ENCODE measurements at regions not wholly inside any gene's neighbourhood (a gene's known extent, or its start where the extent isn't known, plus 50 kb on each side); places are given as distances from the start of the nearest gene placed in this dataset.
A peak's percentile ranks its signal among the peaks of the same experiment; 100 is the strongest.

DNA sequence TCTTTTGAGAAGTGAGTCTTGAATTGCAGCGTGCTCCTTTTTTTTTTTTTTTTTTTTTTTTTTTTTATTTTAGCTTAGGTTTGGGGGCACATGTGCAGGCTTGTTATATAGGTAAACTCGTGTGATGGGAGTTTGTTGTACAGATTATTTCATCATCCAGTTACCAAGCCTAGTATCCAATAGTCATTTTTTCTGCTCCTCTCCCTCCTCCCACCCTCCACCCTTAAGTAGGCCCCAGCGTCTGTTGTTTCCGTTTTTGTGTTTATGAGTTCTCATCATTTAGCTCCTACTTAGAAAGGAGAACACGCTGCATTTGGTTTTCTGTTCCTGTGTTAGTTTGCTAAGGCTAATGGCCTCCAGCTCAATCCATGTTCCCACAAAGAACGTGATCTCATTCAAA, 81.3 kb upstream of the TSPAN5 start:
- TF ChIP-seq, protein P1, sequence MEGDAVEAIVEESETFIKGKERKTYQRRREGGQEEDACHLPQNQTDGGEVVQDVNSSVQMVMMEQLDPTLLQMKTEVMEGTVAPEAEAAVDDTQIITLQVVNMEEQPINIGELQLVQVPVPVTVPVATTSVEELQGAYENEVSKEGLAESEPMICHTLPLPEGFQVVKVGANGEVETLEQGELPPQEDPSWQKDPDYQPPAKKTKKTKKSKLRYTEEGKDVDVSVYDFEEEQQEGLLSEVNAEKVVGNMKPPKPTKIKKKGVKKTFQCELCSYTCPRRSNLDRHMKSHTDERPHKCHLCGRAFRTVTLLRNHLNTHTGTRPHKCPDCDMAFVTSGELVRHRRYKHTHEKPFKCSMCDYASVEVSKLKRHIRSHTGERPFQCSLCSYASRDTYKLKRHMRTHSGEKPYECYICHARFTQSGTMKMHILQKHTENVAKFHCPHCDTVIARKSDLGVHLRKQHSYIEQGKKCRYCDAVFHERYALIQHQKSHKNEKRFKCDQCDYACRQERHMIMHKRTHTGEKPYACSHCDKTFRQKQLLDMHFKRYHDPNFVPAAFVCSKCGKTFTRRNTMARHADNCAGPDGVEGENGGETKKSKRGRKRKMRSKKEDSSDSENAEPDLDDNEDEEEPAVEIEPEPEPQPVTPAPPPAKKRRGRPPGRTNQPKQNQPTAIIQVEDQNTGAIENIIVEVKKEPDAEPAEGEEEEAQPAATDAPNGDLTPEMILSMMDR (IDR thresholded peaks at IDR 0.05; ENCODE audit: insufficient read depth, low read depth, low read length): no peak
- H3K4me3 ChIP-seq (ENCODE audit: low read depth, low read length): no peak overlapping the region
- peak; percentile 25 for DNase-seq (ENCODE audit: low read depth)

DNA sequence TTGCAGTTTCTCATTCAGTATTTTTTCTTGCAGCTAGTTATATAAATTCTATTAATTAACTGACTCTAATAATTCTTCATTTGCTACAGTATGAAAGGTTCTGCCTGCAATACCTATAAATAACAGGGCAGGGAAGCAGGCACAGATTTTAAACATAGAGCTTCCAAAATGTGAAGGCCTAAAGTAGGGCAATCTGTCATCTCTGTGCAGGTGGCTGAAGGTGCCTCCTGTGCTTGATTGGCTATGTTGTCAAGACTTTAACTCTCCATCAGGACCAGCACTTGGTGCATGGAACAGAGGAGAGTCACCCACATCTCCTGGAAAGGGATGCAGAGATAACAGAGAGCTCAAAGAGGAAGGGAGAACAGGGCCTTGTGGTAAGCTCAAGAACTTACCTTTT, 75.2 kb upstream of the TSPAN5 start:
- TF ChIP-seq, protein P1 (IDR thresholded peaks at IDR 0.05; ENCODE audit: insufficient read depth, low read depth, low read length): no peak
- no peak for DNase-seq (ENCODE audit: low read depth)
- H3K4me3 ChIP-seq (ENCODE audit: low read depth, low read length): no peak overlapping the region

DNA sequence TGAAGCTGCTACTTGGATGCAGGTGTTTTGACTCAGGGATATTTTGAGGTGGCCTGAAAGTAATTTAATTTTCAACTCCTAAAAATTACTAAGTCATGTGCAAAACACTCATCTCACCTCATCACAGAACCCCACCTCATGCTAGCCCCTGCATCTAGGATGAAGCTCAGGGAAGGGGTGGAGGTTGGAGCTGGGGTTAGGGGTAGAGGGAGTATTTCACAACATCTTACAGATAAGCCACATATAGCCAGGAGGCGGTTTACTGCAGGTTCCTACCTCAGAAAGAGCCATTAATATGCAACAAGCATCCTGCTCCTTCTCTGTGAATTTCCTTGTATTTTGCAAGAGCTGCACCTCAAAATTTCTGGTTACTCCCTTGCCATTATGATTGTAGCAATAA, 70.5 kb upstream of the TSPAN5 start:
- no peak overlapping the region for H3K4me3 ChIP-seq (ENCODE audit: low read depth, low read length)
- TF ChIP-seq, protein P1 (IDR thresholded peaks at IDR 0.05; ENCODE audit: insufficient read depth, low read depth, low read length): no peak
- no peak for DNase-seq (ENCODE audit: low read depth)

DNA sequence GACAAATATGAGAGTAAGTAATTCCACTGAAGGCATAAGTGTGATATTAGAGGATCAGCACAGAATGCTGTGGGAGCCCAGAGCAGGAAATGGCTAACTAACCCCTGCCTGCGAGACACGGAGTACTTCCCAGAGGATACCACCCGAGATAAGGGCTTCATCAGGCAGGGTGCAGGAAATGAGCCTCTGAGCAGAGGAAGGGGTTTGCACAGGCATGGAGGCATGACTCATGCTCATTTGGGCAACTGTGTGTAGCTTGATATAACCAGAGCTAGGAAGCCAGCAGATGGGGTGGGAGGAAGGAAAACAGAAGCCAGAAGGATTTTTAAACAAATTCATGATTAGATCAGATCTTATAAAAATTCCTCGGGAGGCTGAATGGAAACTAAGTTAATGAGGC, 70.0 kb upstream of the TSPAN5 start:
- peak; percentile 92 for DNase-seq (ENCODE audit: low read depth)
- no peak overlapping the region for H3K4me3 ChIP-seq (ENCODE audit: low read depth, low read length)
- TF ChIP-seq, protein P1 (IDR thresholded peaks at IDR 0.05; ENCODE audit: insufficient read depth, low read depth, low read length): no peak

DNA sequence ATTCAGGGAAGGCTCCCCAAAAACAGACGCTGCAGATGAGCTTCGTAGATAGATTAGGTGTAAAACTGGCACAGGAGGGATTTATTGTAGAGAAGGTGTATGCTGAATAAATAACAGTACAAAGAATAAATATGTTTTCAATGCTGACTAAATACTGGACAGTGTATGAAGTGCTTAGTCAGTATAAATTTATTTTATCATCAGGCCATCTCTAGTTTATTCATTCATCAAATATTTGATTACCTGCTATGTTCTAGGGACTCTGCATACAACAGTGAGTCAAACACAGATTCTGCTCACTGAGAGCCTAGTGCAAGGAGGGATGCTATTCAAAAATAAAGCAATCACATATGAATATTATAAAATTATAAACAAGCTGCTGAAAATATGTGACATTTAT, 63.6 kb upstream of the TSPAN5 start:
- DNase-seq (ENCODE audit: low read depth): no peak
- TF ChIP-seq, protein P1 (IDR thresholded peaks at IDR 0.05; ENCODE audit: insufficient read depth, low read depth, low read length): no peak

DNA sequence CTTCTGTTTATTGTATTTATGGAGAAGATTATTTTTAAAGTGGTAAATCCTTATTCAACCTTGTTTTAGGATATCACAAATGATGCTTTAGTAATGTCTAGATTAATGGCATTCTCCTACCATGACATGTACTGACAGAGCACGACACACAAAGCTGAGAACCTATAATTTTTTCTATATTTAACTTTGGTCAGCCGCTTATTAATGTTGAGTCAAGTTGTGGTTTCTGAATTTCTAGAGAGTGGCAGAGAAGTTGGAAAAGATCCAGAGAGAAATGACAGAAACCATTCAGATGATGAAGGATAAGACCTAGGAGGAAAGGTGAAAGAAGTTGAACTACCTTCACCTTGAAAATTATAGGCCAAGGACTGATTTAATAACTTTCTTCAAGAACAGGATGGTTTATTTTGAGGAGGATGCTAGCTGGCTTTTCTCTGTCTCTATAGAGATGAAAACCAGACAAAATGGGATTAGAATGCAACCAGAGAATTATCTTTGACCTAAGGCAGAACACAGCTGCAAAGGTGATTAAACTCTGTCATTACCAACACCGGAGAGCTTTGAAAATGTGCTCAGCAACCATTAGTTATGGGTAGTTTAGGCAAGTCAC, 62.6 kb upstream of the TSPAN5 start:
- TF ChIP-seq, protein P1 (IDR thresholded peaks at IDR 0.05; ENCODE audit: insufficient read depth, low read depth, low read length): no peak
- H3K4me3 ChIP-seq (ENCODE audit: low read depth, low read length): no peak overlapping the region
- DNase-seq (ENCODE audit: low read depth): no peak

More for the DNA sequence above, 63.6 kb upstream of the TSPAN5 start:
- H3K4me3 ChIP-seq (ENCODE audit: low read depth, low read length): no peak overlapping the region

DNA sequence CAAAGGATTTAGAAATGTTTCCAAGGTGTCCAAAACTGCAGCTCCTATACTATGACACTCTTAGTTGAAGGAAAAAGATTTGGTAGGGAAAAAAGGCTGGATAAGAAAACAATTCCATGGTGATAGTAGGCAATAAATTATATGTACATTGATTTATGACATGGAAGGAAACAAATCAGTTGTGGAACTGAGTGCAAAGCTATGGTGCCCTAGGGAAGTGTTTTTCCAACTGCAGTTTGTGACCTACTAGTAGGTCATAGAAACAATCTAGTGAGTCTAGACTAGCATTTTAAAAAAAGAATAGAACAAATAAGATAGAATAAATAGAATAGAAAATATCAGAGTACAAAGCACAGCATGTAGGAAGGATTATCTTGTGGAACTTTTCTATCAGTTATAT, 58.4 kb upstream of the TSPAN5 start:
- no peak for DNase-seq (ENCODE audit: low read depth)
- TF ChIP-seq, protein P1 (IDR thresholded peaks at IDR 0.05; ENCODE audit: insufficient read depth, low read depth, low read length): no peak
- no peak overlapping the region for H3K4me3 ChIP-seq (ENCODE audit: low read depth, low read length)

Measured in fibroblast of villous mesenchyme (primary cell).